HUES48 (cell line): ENCODE measurements at regions not wholly inside any gene's neighbourhood (a gene's known extent, or its start where the extent isn't known, plus 50 kb on each side); places are given as distances from the start of the nearest gene placed in this dataset.

ENCODE experiments used
- H3K27ac ChIP-seq: one replicate; pipeline ENCODE4 v1.7.0; 2013; ENCODE audit warnings: low read depth, low read length, inconsistent platforms
- H3K27me3 ChIP-seq: 2 replicates; pipeline ENCODE4 v1.6.1; 2013; ENCODE audit warnings: mild to moderate bottlenecking, low read length; ENCODE audit not compliant: control insufficient read depth, insufficient read depth
- H3K36me3 ChIP-seq: 2 replicates; pipeline ENCODE4 v1.6.1; 2013; ENCODE audit warnings: low read length; ENCODE audit not compliant: control insufficient read depth, insufficient read depth
- H3K4me1 ChIP-seq: 2 replicates; pipeline ENCODE4 v1.6.1; 2013; ENCODE audit warnings: mild to moderate bottlenecking, low read length; ENCODE audit not compliant: control insufficient read depth, insufficient read depth
- H3K4me3 ChIP-seq: 2 replicates; pipeline ENCODE4 v1.5.1; 2013; ENCODE audit warnings: mild to moderate bottlenecking, low read depth, low read length
- H3K9ac ChIP-seq: 2 replicates; pipeline ENCODE4 v1.6.1; 2013; ENCODE audit warnings: mild to moderate bottlenecking, low read depth, low read length, moderate library complexity
- H3K9me3 ChIP-seq: 2 replicates; pipeline ENCODE4 v1.6.1; 2013; ENCODE audit warnings: low read length; ENCODE audit not compliant: control insufficient read depth, insufficient read depth

DNA sequence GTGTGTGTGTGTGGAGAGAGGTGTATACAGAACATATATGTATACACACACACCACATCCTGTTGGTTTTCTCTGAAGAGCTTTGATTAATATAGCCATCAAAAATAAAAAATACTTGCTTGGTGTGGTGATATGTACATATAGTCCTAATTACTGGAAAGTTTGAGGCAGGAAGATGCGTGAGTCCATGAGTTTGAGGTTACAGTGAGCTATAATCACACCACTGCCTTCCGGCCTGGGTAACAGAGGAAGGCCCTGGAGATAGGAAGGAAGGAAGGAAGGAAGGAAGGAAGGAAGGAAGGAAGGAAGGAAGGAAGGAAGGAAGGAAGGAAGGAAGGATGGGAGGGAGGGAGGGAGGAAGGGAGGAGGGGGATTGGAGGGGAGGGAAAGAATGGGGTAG, 360.4 kb upstream of the CPEB2 start:
- H3K4me1 ChIP-seq, result no peaks in the 10 kb centered on the region
- H3K9ac ChIP-seq, result no peak overlapping the region
- no peaks in the 10 kb centered on the region for H3K27me3 ChIP-seq
- H3K4me3 ChIP-seq, result no peak overlapping the region
- H3K36me3 ChIP-seq, result no peaks in the 10 kb centered on the region
- no peak overlapping the region for H3K27ac ChIP-seq
- no peaks in the 10 kb centered on the region for H3K9me3 ChIP-seq

DNA sequence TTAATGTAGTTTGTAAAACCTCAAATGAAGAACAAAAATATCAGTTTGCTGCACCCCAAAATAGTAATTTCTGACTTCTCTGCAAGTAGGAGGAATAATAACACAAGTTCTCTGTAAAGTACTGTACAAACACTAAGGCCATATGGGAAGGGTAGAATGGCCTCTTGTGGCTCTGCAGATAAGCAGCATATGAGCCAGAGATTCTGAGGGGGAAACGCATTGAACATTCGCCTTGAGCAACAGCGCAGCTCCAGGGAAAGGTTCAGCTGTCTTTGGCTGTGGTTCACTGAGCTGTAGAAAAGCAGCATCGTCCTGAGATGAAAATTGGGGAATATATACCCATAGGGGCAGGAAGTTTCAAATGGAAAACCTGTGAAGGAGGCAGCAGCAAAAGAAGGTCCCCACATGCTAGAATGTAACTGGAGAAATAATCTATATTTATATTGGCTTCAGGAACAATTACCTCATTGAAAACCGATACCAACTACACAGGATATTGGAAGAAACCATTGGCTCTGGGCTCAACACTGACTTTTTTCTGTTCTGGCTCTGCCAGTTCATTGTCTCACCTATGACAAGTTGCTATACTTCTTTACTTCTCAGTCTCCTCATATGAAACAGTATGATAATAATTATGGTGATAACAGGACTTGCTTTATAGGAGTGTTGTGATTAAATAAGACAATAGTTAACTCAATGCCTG, 357.6 kb upstream of the CPEB2 start:
- H3K9ac ChIP-seq, result no peak overlapping the region
- H3K27me3 ChIP-seq, result no peaks in the 10 kb centered on the region
- no peak overlapping the region for H3K4me3 ChIP-seq
- no peaks in the 10 kb centered on the region for H3K4me1 ChIP-seq
- no peak overlapping the region for H3K27ac ChIP-seq
- H3K9me3 ChIP-seq, result no peaks in the 10 kb centered on the region
- H3K36me3 ChIP-seq, result no peaks in the 10 kb centered on the region

- H3K9me3 ChIP-seq, result no peaks in the 10 kb centered on the region
- H3K4me1 ChIP-seq, result no peaks in the 10 kb centered on the region
- no peak overlapping the region for H3K9ac ChIP-seq
- no peak overlapping the region for H3K4me3 ChIP-seq
- H3K27ac ChIP-seq, result no peak overlapping the region
- H3K27me3 ChIP-seq, result no peaks in the 10 kb centered on the region
- no peaks in the 10 kb centered on the region for H3K36me3 ChIP-seq
Observed at GRCh38 chr4:14646831-14647230, 355.4 kb upstream of the CPEB2 start.

DNA sequence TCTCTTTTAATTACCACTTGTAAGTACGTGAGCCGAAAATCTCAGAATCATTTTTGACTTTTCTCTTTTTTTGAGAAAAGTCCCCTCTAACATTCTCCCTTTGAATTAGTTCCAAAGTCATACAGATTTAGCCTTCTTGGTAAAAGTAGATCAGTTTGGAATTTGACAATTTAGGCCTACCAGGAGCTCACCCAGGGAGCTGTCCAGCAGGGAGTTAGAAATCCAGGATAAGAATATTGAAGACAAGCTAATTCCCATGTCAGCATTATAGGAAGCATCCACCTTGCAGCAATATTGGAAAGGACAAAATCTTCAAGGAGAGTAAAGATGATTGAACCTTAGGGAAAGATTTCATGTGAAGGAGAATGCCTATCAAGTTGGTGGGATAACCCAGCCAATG, 352.2 kb upstream of the CPEB2 start:
- Histone ChIP-seq H3K27me3 (no peaks in the 10 kb centered on the region), H3K4me1 (no peaks in the 10 kb centered on the region), H3K36me3 (no peaks in the 10 kb centered on the region), H3K4me3 (no peak overlapping the region), H3K9me3 (peaks cover 4% of the 10 kb centered on the region; the same call in 1 of the 2 replicates), H3K9ac (no peak overlapping the region), H3K27ac (no peak overlapping the region)

DNA sequence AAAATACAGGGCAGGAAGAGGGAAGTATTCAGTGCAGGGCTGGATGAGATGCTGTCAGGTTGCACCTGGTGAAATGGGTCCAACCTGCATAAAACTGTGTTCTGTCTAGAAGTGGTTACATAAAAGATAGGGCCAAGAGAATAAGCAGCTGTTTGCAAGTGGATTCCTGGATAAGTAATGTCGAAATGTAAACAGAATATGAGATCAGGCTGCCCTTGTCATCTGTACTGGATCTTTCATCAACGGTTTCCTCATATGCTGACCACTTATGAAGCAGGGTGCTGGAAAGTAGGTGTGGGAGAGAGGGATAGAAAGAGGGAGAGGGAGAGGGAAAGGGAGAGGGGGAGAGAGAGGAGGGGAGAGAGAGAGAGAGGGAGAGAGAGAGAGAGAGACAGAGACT, 349.8 kb upstream of the CPEB2 start:
- Histone ChIP-seq H3K4me3 (no peak overlapping the region), H3K9me3 (peaks cover 4% of the 10 kb centered on the region; the same call in 1 of the 2 replicates), H3K36me3 (no peaks in the 10 kb centered on the region), H3K27me3 (no peaks in the 10 kb centered on the region), H3K27ac (no peak overlapping the region), H3K4me1 (no peaks in the 10 kb centered on the region), H3K9ac (no peak overlapping the region)

- peaks cover 4% of the 10 kb centered on the region; the same call in 1 of the 2 replicates for H3K9me3 ChIP-seq
- no peak overlapping the region for H3K4me3 ChIP-seq
- H3K4me1 ChIP-seq, result no peaks in the 10 kb centered on the region
- no peak overlapping the region for H3K27ac ChIP-seq
- H3K27me3 ChIP-seq, result no peaks in the 10 kb centered on the region
- no peak overlapping the region for H3K9ac ChIP-seq
- H3K36me3 ChIP-seq, result no peaks in the 10 kb centered on the region
Observed at GRCh38 chr4:14653338-14653737, 348.9 kb upstream of the CPEB2 start.

DNA sequence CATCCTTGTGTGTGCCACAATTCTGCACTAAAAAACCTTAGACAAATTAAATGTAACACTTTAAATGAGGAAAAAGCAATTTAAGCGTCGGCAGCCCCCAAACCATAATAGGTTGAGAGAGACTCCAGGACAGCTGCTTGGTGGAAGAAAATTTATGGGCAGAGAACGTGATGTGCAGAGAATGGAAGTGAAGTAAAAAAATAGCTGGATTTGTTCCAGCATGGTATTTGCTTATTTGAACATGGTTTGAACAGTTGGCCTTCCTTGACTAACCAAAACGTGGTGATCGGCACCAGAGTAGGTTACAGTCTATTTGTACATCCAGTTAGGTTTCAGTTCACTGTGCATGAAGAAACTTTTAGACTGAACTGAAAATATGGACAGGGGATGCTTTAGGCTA, 343.0 kb upstream of the CPEB2 start:
- Histone ChIP-seq H3K4me1 (no peaks in the 10 kb centered on the region), H3K27ac (no peak overlapping the region), H3K9me3 (peaks cover 3% of the 10 kb centered on the region; the same call in 1 of the 2 replicates), H3K27me3 (no peaks in the 10 kb centered on the region), H3K4me3 (no peak overlapping the region), H3K36me3 (no peaks in the 10 kb centered on the region), H3K9ac (no peak overlapping the region)

DNA sequence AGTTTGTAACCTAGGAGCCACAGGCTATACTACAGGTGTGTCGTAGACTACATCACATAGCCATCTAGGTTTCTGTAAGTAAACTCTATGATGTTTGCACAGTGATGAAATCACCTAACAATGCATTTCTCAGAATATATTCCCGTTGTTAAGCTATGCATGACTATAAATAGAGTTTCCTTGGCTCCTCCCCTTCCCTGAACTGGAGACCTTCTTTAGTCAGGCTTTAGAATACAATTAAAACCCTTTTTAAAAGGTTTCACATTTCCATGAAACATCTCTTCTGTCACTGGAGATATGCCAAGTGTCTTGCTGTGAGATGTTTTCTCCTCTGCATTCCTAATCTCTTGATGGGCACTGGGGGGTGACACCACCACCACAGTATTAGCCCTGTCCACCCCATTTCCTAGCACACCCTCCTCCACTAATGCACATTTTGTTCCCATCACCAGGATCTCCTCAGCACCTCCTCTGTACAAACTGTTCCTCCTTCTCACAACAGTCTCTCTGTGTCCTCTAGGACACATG, 334.6 kb upstream of the CPEB2 start:
- Histone ChIP-seq H3K9me3 (peaks cover 6% of the 10 kb centered on the region; the same call in 1 of the 2 replicates), H3K9ac (no peak overlapping the region), H3K4me3 (no peak overlapping the region)

DNA sequence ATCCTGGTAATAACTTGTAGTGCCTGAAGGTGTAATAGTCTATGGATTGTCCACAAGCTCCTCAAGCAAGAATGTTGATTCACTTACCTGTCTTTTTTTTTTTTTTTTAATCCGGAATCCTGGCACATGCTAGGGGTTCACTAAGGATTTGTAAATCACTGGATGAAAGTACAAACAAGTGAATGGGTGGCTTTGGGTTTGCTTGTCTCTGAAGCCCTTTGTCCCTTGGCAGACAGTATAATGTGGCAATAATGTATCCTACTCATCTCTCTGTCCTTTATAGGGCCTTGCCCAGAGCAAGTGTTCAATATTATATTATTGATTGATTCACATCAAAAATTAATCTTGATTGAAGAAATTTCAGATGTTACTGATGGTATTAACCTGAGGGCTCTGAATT, 334.0 kb upstream of the CPEB2 start:
- H3K9me3 ChIP-seq, result peaks cover 6% of the 10 kb centered on the region; the same call in 1 of the 2 replicates
- no peak overlapping the region for H3K27ac ChIP-seq
- H3K4me3 ChIP-seq, result no peak overlapping the region
- no peak overlapping the region for H3K9ac ChIP-seq
- no peaks in the 10 kb centered on the region for H3K36me3 ChIP-seq
- no peaks in the 10 kb centered on the region for H3K4me1 ChIP-seq
- H3K27me3 ChIP-seq, result no peaks in the 10 kb centered on the region

More for the DNA sequence above, 334.6 kb upstream of the CPEB2 start:
- H3K27me3 ChIP-seq, result no peaks in the 10 kb centered on the region
- no peaks in the 10 kb centered on the region for H3K4me1 ChIP-seq
- H3K27ac ChIP-seq, result no peak overlapping the region
- H3K36me3 ChIP-seq, result no peaks in the 10 kb centered on the region

GRCh38 chr4:14669371-14669770, 332.9 kb upstream of the CPEB2 start:
- H3K27ac ChIP-seq, result no peak overlapping the region
- no peaks in the 10 kb centered on the region for H3K36me3 ChIP-seq
- peaks cover 6% of the 10 kb centered on the region; the same call in 1 of the 2 replicates for H3K9me3 ChIP-seq

GRCh38 chr4:14671146-14671545, 331.1 kb upstream of the CPEB2 start:
- Histone ChIP-seq H3K27ac (no peak overlapping the region), H3K27me3 (no peaks in the 10 kb centered on the region), H3K4me3 (no peak overlapping the region), H3K9me3 (peaks cover 5% of the 10 kb centered on the region; the same call in 1 of the 2 replicates), H3K4me1 (no peaks in the 10 kb centered on the region), H3K9ac (no peak overlapping the region), H3K36me3 (no peaks in the 10 kb centered on the region)

More at GRCh38 chr4:14669371-14669770, 332.9 kb upstream of the CPEB2 start:
- H3K4me1 ChIP-seq, result no peaks in the 10 kb centered on the region
- no peak overlapping the region for H3K9ac ChIP-seq
- H3K27me3 ChIP-seq, result no peaks in the 10 kb centered on the region
- H3K4me3 ChIP-seq, result no peak overlapping the region
